ENCODE measurements at regions not wholly inside any gene's neighbourhood (a gene's known extent, or its start where the extent isn't known, plus 50 kb on each side); places are given as distances from the start of the nearest gene placed in this dataset.

DNA sequence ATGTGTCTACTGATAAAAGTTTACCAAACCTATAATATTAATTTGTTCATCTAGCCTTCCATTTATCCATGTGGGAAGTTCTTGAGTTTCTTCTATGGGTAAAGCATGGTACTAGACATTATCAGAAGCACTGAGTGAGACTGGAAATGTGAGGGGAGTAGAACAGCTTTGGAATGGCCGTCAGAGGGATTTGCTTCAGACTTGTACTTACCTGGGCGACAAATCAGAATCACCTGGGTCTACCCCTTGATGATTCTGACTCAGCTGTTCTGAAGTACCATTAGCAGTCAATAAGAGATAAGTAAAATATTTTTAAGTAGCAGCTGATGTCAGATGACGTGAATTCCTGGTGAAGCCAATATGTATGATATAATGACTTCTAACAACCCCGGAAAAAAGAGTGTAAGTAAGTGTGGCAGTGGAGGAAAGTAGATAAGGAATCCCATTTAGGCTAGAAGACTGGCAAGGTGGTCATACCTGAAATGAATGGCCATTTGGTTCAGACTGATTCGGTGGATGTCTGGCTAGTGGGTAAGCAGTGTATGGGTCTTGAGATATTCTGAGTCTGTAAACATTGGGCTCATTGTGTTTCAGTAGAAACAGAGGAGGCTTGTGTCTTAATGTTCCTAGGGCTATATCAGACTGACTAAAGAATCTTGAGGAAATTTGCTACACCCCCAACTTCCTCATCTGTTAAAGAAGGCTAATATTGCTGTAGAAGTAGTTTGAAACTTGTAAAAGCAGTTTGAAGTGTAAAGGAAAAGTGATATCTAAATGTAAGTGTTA lies 409.2 kb downstream of the NKX6-1 start:
- no peak for TF ChIP-seq EZH2phosphoT487 (IDR thresholded peaks at IDR 0.05; ENCODE audit: insufficient read depth, low read depth)
- no peak for TF ChIP-seq EZH2 (IDR thresholded peaks at IDR 0.05; ENCODE audit: insufficient read depth, poor library complexity, severe bottlenecking)
